Stimulated activated CD4-positive, alpha-beta T cell treated with anti-CD3 and anti-CD28 coated beads, TNF-alpha, amount 100 ng/mL, for 48 hours (primary cell): ENCODE measurements at regions not wholly inside any gene's neighbourhood (a gene's known extent, or its start where the extent isn't known, plus 50 kb on each side); places are given as distances from the start of the nearest gene placed in this dataset.
"Not testable (repeated sequence)": the region's sequence is repeated elsewhere in the genome, so short reads cannot be mapped to it uniquely, and the experiment has no call there.

Source experiments
- DNase-seq, 3 donors: peaks; one replicate each; pipeline ENCODE4 v3.0.0-alpha.2; 2020; ENCODE audit warnings: low read depth in 3 of 3

- no peak for DNase-seq
These were observed 444.8 kb downstream of the MAT2B start for GRCh38 chr5:163950248-163950647.

- DNase-seq, result no peak
These were observed 445.6 kb downstream of the MAT2B start for GRCh38 chr5:163951069-163951468.

GRCh38 chr5:163953901-163954300 is 448.5 kb downstream of the MAT2B start:
- no peak for DNase-seq

DNA sequence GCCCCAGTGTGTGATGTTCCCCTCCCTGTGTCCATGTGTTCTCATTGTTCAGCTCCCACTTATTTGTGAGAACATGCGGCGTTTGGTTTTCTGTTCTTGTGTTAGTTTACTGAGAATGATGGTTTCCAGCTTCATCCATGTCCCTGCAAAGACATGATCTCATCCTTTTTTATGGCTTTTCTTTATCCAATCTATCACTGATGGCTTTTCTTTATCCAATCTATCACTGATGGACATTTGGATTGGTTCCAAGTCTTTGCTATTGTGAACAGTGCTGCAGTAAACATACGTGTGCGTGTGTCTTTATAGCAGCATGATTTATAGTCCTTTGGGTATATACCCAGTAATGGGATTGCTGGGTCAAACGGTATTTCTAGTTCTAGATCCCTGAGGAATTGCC is 455.8 kb downstream of the MAT2B start:
- not testable (repeated sequence) for DNase-seq

- no peak for DNase-seq
These were observed 458.5 kb downstream of the MAT2B start for GRCh38 chr5:163963881-163964280.

- no peak for DNase-seq
These were observed 459.3 kb downstream of the MAT2B start for GRCh38 chr5:163964671-163965070.

- DNase-seq, result no peak
These were observed 461.8 kb downstream of the MAT2B start for GRCh38 chr5:163967268-163967667.

DNA sequence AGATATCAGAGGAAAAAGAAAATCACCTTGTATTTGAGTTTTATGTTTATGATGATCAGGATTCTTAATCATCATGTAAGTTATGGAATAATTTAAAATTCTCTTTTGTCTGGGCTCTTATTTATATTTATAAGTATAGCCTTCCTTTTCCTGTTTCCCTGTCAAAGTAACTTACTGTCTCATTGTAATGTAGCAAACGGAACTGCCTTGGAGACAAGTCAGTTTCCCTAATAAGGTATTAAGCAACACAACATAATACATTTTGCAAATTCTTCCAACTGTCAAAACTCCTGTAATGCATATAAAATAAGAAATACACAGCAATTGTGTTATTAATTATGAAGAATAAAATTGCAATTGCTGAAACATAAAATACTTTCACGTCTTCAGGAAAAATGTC is 463.2 kb downstream of the MAT2B start:
- DNase-seq, result no peak

DNA sequence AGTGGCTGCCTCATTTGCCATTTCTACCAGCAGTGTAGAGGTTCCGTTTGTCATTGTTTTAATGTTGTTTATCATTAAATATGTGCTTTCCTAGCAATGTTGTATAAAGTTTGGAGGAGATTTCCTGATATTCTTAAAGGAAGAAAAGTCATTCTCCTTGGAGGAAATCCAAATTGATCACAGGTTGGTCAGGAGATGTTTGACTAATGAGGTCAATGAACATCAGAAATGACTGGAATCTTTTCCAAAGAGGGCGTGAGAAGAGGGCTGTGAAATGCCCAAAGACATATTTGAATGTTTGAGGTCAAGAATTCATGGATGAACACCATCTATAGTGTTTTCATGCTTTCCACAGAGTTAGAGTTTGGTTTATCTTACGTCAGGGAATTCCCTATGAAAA is 471.3 kb downstream of the MAT2B start:
- no peak for DNase-seq

GRCh38 chr5:163978897-163979296 is 473.5 kb downstream of the MAT2B start:
- no peak for DNase-seq

DNA sequence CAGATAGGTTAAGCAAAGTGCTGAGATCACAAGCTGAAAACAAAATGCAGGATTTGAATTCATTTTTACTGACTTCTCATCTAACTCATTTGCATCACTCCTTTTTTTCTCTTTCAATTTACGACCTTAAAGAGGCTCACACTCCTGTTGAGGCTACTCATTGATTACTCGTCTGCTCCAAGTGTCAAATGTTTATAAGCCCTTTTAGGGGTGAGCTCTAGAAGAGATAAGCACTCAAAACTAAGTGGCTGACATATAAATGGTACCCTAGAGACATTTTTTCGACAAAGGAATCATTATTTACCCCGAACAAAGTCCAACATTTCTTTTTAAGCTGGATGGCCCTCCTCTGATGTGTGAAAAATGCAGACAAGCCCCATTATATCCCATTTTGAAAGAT is 483.1 kb downstream of the MAT2B start:
- no peak for DNase-seq

GRCh38 chr5:163993126-163993525 is 487.7 kb downstream of the MAT2B start:
- DNase-seq, result no peak

- no peak for DNase-seq
These were observed 489.8 kb downstream of the MAT2B start for GRCh38 chr5:163995206-163995605.

DNA sequence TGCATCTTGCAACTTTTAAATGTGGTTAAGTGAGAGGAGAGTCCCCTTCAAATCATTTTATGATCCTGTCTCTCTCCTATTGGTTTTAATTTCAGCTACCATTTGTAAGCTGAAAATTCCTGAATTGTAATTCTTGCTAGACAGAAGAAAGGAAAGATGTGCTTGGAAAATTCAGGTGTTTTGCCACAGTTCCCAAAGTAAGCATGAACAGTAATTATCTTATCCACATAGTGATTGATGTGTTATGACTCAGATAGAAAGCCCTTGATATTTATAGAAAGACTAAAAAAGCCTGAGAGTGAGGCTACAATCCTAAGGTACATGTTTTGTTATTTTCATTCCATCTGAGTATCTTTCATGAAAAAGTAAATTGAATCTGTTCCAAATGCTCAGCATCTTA is 492.5 kb downstream of the MAT2B start:
- DNase-seq, result no peak

DNA sequence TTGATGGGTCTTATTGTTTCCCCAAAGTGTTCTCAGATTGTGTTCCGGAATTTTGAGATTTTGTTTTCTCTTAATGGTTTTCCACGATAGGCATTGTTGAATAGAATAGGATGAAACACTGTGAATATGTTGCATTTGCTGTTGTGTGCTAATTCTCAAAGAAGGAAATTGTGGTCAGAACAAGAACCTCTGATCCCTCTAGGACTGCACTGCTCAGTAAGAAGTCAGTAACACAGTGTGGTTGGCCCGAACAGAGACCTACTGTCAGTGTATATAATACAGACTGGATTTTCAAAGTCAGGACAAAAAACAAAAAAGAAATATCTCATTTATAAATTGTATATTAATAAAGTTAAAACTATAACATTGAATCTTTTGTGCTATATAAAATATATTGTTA is 494.8 kb downstream of the MAT2B start:
- no peak for DNase-seq

- no peak for DNase-seq
These were observed 495.4 kb downstream of the MAT2B start for GRCh38 chr5:164000819-164001218.

DNA sequence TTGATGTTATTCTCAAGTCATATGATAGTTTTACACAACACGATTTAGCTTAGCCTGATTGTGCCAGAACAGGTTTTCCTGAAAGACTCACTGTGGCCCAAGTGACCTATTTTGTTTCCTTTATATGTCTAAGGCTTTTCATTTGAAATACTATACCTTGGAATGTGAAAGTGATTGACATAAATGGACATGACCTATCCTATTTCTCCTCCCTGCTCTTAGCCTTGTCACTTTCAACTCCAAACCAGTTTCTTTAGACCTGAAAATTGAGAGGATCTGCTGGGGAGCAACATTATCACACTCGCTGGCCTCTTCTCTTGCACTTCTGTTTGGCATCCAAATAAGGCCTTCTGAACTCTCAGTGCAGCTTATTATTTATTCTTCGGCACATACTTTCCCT is 496.8 kb downstream of the MAT2B start:
- no peak for DNase-seq

DNA sequence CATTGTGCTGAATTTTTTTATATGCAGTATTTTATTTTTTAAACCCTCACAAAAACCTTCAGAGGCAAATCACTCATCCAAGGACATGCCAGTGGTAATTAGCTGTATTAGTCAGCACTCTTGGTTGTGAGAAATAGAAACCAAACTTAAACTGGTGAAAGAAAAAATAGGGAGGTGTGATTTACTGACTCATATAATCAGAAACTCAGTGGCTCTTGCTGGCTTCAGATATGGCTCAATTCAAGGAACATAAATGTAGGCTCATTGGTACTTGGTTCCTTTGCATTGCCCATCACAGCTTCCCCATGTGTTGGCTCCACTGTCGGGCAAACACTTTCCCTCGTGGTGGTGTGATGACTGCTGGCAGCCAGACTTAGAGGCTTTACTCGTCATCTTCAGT is 497.2 kb downstream of the MAT2B start:
- no peak for DNase-seq

- no peak for DNase-seq
These were observed 499.7 kb downstream of the MAT2B start for GRCh38 chr5:164005071-164005470.

- DNase-seq, result no peak
These were observed 501.6 kb downstream of the MAT2B start for GRCh38 chr5:164007064-164007463.

- no peak for DNase-seq
These were observed 504.2 kb downstream of the MAT2B start for GRCh38 chr5:164009621-164010020.

DNA sequence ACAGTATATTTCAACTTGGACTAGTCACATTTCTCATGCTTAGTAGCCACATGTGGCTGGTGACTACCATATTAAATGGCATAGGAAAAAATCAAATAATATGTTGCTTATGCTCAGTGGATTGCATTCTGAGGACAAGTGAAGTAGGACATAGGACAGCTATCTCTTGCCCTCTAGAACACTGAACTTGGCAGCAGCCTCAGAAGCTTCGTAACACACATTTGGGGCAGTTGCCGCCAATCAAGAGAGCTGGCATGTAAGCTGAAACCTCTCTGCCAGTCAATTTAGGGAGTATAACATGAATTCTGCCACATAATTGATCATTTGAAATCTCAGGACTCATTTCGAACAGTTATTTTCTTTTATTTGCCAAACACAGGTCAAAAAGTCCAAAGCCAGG is 505.5 kb downstream of the MAT2B start:
- DNase-seq, result no peak

DNA sequence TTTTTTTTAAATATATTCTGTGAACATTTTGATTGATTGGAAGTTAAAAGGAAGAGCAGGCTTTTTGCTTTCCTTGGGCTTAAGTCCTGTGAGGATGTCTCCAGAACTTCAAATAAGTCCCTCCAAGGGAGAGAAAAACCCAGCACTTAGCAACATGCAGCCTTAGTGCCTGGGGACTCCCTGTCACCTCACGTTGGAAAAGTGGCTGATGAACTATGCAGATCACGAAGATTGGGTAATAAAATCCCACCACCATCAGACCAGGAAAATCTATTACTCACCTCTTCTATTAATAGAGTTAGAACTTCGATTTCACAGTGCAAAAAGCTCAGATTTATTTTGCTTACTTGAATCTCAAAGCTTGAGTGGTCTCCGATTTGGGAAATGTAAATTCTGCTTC is 507.0 kb downstream of the MAT2B start:
- DNase-seq, result no peak

DNA sequence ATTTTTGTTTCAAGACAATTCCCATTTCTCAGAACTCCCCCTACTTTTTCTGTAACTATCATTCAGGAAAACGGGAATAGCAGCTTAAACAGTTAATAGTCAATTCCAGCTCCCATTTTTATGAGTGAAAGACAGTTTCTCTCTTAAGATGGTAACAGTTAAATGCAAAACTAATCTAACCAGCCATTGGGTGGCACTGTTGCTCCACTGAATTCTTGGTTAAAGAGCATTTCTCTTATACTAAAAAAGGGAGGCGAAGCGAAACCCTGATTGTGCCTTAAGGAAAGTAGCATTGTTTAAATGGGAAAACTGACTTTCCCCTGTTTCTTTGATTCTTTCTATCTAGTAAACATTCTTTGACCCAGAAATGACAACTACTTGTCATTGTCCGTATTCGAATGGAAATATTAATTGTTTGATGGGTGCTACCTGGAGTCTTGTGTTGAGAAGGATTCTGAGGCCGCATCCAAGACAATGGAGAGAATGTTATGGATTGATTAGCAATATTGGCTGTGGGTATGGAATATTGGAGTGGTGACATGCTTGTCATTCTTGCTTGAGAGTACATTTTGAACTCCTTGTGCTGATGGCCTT is 507.8 kb downstream of the MAT2B start:
- DNase-seq, result peak in 2 of 3 donors; percentile 9 to 15

GRCh38 chr5:164020116-164020515 is 514.7 kb downstream of the MAT2B start:
- no peak for DNase-seq
